ENCODE measurements at regions not wholly inside any gene's neighbourhood (a gene's known extent, or its start where the extent isn't known, plus 50 kb on each side); places are given as distances from the start of the nearest gene placed in this dataset.

- DNase-seq (ENCODE audit: low spot score in 2 of 2) = no peak
- no peak for FAIRE-seq
These were observed 348.6 kb upstream of the GRM7 start for GRCh38 chr3:6512172-6512800.

DNA sequence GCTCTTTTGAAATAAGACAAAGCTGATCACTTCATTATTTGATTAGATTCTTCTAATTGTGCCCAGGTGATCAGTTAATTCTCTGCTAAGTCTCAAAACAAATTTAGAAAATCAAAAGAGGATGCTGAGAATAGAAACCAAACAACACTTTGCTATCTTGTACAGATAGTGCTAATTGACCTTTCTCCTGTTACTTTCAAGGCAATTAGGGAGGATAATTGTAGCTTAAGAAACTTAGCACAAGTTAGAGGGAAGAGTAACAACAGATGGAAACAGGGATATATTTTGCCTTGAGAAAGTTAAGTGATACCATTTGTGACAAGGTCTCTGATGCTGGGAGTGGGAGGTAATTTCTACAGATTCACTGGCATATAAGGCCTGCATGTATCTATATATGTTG lies 344.8 kb upstream of the GRM7 start:
- no peak for FAIRE-seq

GRCh38 chr3:6516694-6517093 lies 344.2 kb upstream of the GRM7 start:
- FAIRE-seq (no peak), DNase-seq (ENCODE audit: low spot score in 2 of 2) (no peak)

More for the DNA sequence above, 344.8 kb upstream of the GRM7 start:
- DNase-seq (ENCODE audit: low spot score in 2 of 2) = no peak

DNA sequence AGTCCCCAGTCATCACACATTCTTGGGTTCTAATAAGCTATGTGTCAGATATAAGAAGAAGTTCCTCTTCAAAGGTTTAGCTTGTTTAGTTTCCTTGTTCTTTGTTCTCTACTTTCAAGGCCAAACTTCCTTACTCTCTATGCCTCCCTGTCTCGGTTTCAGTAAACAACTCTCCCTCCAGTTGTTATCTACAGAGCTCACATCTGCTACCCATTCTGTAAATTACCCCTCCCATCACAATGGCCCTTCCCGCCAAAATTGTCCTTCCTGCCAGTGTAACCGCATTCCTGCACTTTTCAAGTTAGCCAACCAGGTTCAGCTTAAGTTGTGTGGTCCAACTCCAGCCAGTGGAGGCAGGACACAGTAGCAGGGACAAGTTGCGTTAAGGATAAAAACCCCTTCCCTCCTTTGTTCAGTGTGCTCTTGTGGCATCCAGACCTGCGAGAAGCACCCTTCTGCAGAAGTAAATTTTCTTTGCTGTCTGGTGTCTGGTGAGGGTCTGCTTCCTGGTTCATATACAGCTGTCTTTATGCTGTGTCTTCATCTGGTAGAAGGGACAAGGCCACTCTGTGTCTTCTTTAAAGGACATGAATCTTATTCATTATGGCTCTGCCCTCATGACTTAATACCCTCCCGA lies 342.1 kb upstream of the GRM7 start:
- no peak for FAIRE-seq

DNA sequence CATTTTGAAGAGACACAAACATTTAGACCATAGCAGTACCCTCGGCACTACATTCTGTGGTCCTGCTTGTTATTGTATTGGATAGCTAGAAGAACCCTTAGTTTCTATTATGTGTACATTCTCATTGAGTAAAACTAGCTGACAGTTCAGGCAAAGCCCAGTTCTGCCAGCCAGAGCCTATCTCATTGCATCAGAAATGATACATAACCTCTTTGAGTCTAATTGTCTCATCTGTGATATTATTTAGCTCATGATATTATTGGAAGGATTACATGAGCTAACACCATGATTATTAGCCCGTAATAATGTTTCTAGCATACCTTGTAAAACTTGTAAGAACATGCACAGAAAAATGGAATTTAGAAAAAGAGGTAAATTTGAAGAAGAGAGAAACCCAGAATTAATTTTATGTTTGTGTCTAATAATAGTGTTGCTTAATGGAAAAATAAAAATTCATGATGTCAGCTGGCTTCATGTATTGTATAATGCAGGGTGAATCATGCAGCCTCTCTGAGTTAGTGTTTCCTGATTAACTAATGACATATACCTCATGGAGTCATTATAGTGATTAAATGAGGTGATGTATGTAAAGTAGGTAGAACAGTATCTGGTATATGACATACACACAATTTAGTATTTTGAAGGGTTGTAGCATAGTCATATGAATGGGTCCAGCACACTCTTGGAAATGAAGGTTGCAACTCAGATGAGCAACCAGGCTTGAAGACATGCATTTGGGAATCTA lies 339.4 kb upstream of the GRM7 start:
- FAIRE-seq (no peak), DNase-seq (ENCODE audit: low spot score in 2 of 2) (no peak)

More for the DNA sequence above, 342.1 kb upstream of the GRM7 start:
- no peak for DNase-seq (ENCODE audit: low spot score in 2 of 2)

DNA sequence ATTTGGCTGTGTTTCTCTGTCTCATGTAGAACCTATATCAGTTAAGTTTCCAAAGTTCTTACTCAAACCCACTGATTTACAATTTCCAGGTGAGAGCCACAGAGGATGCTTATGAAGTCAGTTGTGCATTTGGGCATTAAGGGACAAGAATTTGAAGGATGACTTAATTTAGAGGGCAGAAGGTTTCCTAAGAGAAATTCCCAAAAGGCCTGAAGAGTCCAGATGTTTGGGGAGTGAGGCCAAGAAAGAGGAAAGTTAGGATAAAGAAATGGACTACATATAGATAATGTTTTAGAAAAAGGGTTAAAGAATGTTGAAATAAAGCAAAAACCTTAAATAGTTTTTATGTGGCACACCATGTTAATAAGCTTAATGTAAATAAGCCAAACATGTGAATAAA lies 338.7 kb upstream of the GRM7 start:
- FAIRE-seq (no peak), DNase-seq (ENCODE audit: low spot score in 2 of 2) (no peak)

GRCh38 chr3:6523043-6523442 lies 337.9 kb upstream of the GRM7 start:
- DNase-seq (ENCODE audit: low spot score in 2 of 2) (no peak), FAIRE-seq (no peak)

DNA sequence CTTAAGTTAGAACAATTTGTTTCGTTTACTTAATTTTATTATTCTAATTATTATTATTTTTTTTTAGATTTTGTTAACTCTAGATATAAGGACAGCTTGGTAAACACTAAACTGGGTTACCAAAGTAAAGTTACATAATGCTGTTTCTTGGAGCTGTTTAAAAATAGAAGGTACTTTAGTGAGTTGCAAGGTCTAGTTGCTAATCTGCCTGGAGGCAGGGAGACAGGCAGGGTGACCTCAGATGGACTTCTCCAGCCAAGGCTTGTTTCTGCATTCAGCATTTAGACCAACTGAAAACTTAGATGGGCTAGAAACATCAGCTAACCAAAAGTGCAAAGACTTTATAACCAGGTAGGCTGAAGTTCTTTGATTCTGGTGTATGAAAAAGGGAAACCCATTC lies 336.4 kb upstream of the GRM7 start:
- FAIRE-seq = no peak
- DNase-seq (ENCODE audit: low spot score in 2 of 2) = no peak

- DNase-seq (ENCODE audit: low spot score in 2 of 2) (no peak), FAIRE-seq (no peak)
These were observed 334.6 kb upstream of the GRM7 start for GRCh38 chr3:6526321-6526720.

- no peak for FAIRE-seq
- no peak for DNase-seq (ENCODE audit: low spot score in 2 of 2)
These were observed 334.1 kb upstream of the GRM7 start for GRCh38 chr3:6526861-6527260.

- FAIRE-seq (no peak), DNase-seq (ENCODE audit: low spot score in 2 of 2) (no peak)
These were observed 332.0 kb upstream of the GRM7 start for GRCh38 chr3:6528951-6529350.

DNA sequence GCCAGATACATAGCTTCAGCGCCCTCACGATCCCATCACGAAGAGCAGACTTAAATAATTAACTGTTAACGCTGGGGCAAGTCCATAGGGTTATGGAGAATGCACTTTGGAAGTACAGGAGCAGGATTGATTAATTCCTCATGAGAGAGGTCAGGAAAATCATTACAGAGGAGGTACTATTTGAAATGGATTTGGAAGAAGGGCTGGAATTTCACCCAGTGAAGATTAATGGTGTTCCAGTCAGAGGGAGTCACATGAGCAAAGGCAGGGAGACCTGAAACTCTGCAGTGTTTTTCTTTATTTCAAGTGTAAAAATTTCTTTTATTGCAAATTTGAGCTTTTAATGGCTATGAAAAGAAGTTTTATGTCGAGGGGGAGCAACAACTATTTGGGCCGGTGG lies 329.8 kb upstream of the GRM7 start:
- no peak for FAIRE-seq
- DNase-seq (ENCODE audit: low spot score in 2 of 2) = no peak

DNA sequence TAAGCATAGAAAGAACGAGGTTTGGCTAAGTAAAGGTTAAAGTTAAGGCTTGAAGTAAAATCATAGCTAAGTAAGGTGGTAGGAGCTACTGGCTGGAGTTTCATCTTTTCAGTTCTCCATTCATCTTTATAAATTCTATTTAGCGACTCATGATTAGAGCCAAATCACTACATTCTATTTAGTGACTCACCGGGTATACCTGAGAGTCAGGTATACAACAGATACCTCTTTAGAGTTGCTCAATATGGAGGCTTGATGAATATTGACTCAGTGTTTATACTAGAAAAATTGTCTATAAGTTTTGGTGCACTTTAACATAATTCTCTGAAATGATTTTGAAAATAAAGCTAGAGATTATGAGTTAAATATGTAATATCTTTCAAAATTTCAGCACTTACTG lies 328.8 kb upstream of the GRM7 start:
- no peak for DNase-seq (ENCODE audit: low spot score in 2 of 2)
- no peak for FAIRE-seq

DNA sequence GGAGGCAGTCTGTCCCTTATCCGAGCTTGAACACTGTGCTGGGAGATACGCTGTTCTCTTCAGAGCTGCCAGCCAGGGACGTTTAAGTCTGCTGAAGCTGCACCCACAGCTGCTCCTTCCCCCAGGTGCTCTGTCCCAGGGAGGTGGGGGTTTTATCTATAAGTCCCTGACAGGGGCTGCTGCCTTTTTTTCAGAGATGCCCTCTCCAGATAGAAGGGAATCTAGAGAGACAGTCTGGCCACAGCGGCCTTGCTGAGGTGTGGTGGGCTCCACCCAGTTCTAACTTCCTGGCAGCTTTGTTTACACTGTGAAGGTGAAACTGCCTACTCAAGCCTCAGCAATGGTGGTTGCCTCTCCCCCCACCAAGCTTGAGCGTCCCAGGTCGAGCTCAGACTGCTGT lies 319.9 kb upstream of the GRM7 start:
- no peak for DNase-seq (ENCODE audit: low spot score in 2 of 2)
- no peak for FAIRE-seq

GRCh38 chr3:6542795-6543194 lies 318.1 kb upstream of the GRM7 start:
- DNase-seq (ENCODE audit: low spot score in 2 of 2) (no peak), FAIRE-seq (no peak)

DNA sequence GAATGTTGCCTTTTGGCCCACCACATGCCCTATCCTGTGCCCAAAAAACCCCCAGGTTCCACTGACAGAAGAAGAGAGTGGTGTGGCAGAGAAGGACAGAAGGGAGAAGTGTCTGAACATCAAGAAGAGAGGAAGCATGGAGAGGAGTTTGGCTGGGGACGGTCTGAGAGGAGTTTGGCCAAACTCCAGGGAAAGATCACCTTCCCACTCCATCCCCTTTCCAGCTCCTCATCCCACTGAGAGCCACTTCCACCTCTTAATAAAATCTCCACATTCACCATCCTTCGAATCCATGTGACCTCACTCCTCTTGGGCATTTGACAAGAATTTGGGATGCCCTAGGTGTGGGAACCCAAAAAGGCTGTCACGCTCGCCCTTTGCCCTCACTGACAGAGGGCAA lies 311.6 kb upstream of the GRM7 start:
- DNase-seq (ENCODE audit: low spot score in 2 of 2) (no peak), FAIRE-seq (no peak)

- FAIRE-seq (no peak), DNase-seq (ENCODE audit: low spot score in 2 of 2) (no peak)
These were observed 309.8 kb upstream of the GRM7 start for GRCh38 chr3:6551165-6551564.

GRCh38 chr3:6560259-6560658 lies 300.7 kb upstream of the GRM7 start:
- DNase-seq (ENCODE audit: low spot score in 2 of 2) (no peak), FAIRE-seq (no peak)

DNA sequence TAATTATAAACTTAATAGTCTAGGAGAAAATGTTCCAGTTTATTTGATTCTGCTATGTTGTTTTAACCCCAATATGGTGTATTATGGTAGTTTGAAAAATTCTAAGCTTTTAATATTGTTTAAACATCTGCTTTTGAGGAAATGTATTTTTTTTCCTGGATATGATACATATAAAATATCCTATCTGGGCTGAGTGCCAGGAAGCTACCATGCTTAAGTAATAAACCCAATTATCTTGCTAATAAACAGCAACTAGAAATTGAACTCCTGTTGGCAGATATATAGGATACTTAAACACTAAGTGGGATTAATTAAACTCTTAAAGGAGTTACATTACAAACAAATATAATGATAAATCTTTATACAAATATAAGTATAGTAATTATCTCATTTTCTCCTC lies 293.7 kb upstream of the GRM7 start:
- DNase-seq (ENCODE audit: low spot score in 2 of 2) (no peak), FAIRE-seq (no peak)

DNA sequence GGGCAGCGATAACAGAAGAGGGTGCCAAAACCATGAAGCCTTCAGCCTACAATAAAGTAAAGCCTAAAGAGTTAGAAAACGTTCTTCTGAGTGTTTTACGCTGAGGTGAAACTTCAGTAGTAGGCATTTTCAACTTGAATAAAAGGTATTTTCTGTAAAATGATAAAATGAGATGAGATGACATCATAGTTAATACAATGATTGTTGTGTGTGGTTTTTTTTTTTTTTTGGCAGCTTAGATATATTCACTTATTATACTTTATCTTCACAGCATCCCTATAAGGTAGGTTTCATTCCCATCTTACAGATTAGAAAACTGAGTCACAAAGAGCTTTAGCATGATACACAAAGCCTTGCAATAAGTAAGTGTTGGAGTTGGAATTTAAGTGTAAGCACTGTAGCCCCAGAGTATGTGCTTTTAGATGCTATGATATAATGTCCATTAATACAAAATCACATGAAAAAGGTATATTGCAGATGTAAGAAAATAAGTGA lies 291.9 kb upstream of the GRM7 start:
- FAIRE-seq (no peak), DNase-seq (ENCODE audit: low spot score in 2 of 2) (no peak)

- FAIRE-seq = no peak
- no peak for DNase-seq (ENCODE audit: low spot score in 2 of 2)
These were observed 289.5 kb upstream of the GRM7 start for GRCh38 chr3:6571448-6571847.

DNA sequence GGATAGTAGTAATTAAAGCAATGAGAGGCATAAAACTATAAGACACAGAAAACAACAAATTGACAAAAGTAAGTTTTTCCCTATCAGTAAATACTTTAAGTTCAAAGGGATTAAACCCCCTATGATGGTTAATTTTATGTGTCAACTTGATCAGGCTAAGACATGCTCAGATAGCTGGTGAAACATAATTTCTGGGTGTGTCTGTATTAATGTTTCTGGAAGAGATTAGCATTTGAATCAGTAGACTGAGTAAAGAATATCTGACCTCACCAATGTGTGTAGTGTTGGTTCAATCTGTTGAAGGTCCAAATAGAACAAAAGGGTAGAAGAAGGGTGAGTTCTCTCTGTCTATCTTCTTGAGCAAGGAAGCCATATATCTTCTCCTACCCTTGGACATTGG lies 283.3 kb upstream of the GRM7 start:
- FAIRE-seq = no peak
- DNase-seq (ENCODE audit: low spot score in 2 of 2) = no peak

Data from frontal cortex (tissue), 3 donors.